ENCODE measurements at regions not wholly inside any gene's neighbourhood (a gene's known extent, or its start where the extent isn't known, plus 50 kb on each side); places are given as distances from the start of the nearest gene placed in this dataset.

DNA sequence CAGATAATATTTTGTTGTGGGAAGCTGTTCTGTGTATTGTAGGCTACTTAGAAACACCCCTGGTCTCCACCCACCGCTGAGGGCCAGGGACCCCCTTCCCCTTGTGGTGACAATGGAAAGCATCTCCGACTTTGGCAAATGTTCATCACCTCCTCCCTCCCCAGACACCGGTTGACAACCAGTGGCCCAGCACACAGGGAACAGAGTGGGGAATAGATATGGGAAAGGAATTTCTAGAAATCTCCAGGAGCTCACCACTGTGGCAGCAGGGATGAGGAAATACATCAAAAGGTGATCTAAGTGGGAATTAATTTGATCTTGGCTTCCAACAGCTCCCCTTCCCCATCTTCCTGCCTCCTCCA, 257.3 kb upstream of the FOXQ1 start:
- DNase-seq = no peak

DNA sequence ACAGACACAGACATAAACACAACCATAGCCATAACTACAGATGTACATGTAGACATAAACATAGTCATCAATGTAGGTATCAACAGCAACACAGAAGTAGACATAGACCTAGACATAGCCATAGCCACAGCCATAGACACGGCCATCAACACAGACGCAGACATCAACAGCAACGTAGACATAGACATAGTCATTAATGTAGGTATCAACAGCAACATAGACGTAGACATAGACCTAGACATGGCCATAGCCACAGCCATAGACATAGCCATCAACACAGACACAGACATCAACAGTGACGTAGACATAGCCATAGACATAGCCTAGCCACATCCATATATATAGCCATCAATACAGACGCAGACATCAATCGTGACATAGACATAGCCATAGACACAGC, 258.3 kb upstream of the FOXQ1 start:
- DNase-seq = no peak

DNA sequence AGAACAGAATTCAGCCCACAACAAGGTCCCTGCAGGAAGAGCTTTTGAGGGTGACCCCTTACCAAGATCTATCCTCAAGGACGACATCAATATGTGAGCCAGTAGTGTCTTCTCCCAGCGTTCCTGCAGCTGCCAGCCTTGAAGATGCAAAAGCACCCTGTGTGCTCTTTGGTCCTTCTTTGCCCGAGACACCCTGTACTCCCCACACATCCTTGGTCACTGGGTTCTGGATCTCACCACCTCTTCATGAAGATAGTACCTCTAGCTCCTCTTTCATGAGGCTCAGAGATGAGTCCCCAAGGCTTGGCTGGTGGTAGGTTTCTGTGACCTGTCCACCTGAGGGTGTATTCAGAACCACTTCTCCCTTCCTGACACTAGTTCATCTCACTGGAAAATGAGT, 259.6 kb upstream of the FOXQ1 start:
- no peak for DNase-seq

DNA sequence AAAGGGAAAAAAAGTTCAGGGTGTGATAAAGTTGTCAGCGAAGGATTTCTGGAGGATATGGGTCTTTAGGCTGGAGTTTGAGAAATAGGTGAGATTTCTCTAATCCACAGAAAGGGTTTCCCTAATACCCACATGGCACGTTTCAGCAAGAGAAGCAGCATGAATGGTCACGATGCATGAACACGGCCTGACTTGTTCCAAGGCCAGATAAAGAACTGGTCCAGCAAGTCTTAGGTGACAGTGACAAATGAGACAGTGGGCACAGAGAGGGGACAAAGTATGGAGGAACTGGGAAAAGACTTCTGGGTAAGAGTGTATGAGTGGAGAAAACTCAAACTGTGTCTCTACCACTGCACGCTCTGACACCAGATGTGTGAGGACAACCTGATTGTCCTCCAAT, 262.0 kb upstream of the FOXQ1 start:
- no peak for DNase-seq

DNA sequence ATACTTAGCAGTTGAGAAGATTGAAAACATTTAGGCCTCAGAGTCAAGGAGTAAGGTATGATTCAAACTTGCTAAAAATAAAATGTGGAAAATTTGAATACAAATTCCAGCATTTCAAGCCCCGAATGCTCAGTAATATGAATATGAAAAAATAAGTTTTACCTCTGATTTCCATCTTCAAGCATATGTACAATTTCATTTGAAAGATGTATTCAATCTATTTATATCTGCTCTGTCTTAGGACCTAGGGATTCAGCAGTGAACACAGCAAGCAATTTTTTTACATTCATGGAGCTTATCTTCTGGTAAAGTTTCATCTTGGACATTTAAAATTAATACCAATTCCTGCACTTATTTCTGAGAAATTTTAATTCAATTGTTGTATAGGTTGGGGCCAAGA, 262.7 kb upstream of the FOXQ1 start:
- DNase-seq = no peak

DNA sequence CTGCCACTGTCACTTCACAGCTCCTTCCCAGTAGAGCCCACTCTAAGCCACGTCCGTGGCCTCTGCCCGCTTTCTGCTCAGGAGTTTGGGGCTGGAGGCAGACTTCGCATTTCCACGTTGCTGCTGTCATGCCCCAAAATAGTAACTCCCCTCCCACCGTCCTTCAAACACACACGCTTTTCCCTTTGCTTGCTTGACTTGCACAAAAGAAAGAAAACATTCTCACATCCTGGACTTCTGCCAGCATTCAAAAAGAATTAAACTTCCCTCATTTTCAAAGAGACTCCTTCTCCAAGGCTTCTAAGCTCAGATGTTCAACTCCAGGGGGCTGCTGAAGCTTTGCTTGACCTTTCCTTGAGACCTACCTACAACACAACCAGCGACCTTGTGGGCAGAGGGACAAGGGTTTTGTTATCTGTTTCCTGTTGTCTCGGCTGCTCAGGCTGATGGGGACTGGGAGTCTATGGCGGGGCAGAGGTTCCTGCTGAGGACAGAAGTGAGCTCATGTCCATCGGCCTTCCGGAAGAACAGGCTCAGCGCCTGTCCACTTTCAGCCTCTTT, 263.8 kb upstream of the FOXQ1 start:
- DNase-seq = no peak

DNA sequence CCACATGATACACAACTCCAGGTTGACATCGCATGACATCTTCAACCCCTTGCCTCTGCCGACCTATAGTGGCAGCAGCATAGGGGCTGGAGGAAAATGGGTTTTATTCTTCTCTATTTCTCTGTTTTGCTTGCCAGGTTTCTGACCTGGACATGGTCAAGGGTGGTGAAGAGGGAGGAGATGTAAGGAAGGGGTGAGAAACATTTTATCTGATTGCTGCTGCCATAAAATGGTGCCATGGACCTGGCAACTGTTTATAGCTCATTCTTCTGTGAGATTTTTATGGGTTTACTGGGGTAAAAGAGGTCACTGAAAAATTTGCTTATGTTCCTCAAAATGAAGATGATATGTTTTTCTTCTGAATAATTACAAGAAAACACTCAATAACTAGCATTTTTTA, 266.7 kb upstream of the FOXQ1 start:
- no peak for DNase-seq

DNA sequence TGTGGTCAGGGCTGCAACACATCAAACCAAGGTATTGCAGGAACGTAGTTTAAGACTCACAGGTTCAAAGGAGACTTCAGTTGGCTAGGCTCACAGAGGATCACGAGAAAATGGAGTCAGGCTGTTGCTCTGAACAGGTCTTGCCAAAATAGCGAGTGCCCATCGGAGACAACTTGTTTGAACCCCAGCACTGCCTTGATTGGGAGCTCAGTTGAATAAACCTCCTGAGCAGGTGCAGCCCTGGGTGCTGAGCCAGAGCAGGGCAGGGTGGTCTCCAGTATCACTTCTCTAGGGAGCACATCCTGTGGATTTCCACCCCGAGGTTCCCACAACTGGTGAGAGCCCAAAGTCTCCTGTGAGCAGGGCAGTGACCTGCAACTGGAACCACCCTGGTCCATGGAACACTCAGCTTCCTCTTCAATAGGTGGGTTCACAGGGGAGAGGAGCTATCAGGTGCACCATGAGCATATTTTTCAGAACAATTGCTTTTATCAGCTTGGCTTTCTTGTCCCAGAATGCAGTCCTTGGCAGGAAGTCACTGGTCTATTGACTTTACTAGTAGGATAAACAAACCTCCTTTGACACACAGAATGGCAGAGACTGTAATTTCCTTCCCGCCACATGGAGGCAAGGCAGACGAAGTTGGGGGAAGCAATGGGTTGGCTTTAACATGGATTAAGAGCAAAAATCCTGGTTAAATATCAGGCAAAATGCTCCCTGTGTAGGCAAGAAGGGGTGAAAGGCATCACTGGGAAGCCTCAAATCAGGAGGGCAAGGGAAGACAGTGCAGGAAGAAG, 267.7 kb upstream of the FOXQ1 start:
- DNase-seq = no peak

DNA sequence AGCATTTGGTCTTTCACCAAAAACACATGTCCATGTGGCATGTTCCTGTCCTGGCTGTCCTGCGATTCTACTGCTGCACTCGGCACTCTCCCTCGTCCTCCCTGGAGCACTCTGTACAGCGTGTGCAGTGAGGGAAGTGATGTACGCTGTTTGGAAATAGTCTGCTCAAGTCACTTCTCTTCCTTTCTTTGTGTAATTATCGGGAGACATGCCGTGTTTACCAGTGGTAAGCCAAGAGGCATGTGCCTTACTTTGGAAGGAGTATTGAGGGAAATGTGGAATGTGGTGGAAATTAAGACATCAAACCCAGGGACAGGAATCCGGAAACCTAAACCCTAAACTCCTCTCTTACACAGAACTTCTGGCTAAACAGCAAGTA, 268.5 kb upstream of the FOXQ1 start:
- DNase-seq = no peak

DNA sequence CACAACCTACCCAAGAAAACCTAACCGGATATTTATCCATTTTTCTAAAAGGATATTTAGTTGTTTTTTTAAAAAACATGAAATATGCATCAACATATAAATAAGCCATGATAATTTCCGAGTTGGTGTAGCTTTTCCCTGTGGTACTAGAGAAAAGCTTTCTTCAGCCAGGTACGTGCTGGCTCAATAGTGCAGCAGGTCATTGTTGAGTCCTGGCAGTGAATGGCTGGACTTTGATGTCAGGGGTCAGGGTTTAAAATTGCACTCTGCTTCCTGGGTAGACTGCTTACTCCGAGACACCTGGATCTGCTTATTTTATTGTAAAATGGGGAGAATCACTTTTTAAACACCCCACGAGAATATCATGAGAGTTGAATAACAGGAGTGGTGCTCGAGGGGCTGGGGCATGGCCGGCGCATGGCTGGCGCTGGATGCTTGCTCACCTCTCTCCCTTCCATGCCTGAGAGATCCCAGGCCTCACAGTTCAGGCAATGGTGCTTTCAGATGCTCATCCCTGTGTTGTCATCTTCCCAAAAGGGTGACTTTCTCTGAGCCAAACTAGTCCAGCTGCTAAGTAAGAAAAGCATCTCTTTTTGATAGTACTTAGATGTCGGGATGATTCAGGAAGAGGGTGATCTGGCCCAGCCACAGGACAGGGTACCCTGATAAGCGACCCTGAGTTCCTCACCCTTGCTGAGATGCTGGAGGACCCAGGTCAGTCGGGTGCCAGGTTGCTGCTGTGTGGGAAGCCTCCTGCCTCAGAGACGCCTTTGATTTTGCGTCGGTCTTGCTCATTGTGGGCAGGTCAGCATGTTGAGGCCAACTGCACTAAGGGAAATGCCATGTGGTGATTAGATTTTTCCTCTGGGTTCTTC, 269.1 kb upstream of the FOXQ1 start:
- no peak for DNase-seq

DNA sequence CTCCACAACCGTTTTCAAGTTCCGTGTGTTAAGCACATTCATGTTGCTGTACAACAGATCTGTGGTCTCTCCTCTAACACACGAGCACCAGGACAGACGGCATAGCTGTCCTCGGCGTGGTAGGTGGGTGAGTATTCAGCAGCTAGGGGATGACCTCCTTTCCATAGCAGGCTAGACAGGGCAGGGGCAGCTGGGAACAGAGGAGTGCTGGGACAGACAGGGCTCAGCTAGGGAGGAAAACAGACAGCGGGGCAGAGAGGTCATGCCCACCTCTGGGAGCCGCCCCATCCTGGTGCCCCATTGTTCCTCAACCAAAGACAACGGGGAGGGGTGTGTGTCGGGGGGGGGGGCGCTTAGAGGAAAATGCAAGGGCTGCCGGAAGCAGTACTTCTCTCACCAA, 271.5 kb upstream of the FOXQ1 start:
- DNase-seq = no peak

DNA sequence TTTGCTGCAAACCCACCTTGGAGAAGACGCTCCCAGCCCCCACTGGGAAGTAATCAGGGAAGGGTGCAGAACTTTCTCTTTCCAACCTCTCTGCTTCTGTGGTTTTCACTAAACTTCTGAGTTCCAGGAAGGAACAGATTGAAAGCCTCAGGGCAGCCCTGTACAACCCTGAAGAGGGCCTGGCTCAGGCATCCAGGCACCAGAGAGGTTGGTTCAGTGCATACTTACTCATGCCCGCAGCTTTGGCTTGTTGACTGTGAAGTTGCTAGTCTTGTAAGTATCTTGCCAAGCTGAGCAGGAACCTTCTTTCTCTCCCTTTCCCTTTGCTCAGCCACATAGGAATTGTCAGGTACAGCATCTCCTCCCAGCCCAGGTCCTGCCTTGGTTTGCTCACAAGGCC, 272.2 kb upstream of the FOXQ1 start:
- no peak for DNase-seq

DNA sequence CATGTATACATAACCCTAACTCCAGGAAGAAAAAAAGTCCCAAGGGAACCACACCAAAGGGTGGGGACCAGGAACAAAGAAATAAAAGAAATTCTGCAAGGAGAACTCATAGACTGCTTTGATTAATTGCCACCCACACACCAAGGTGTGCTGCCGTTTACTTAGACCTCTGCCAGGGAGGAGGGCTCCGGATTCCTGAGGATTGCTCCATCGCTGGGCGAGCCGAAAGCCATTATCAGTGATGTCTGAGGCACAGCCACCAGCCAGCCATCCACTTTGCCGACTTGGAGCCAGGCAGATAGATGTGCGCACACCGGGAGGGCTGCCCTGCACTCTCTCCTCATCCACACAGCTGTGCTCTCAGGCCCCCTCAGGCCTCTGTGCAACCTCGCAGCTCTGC, 272.7 kb upstream of the FOXQ1 start:
- DNase-seq = no peak

DNA sequence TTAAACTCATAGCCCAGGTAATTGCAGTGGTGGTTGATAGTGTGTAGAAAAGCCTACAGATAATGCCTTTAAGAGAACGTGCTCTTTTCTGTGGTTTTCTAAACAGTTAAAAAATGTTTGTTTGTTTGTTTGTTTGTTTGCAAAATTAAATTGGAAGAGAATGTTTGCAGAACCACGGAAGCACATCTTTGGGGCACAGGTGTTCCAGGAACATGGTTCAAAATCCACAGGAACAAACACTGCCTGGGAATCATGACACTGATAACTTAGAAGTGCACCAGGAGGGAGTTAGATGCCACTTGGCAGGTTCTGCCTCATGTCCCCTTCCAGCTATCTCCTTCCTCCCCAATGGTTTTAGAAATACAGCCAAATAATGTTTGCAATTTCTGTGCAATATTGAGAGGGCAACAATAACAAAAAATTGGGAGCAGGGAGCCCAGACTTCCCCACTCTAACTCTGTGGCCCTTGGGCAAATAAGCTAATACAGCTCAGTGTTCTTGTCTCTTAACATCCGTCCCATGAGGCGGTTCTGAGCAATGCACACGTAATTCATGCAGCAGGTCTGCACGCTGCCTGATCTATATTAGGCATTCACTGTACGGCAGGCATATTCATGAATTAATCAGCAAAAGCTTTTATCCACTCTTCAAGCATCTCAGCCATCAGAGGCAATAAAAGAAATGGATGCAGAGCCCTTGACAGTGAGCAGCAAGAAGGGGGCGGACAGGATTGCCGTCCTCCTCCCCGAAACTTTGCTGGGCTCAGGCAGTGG, 274.3 kb upstream of the FOXQ1 start:
- DNase-seq = no peak

DNA sequence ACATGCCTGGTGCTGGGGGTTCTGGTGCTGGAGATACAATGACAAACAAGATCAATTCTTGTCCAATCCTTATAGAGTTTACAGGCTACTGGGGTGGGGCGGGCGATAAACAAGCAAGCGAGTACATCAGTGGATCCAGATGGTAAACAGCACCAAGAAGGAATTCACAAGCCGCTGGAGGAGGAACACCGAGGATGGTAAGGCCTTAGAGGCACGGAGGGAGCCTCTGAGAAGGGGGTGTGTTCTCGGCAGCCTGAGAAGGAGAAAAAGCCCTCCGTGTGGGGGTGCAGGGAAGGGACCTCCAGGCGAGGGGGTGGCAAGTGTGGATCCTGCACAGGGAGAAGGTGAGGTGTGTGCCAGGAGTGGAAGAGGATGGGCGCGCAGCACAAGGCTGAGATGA, 276.5 kb upstream of the FOXQ1 start:
- DNase-seq = no peak

DNA sequence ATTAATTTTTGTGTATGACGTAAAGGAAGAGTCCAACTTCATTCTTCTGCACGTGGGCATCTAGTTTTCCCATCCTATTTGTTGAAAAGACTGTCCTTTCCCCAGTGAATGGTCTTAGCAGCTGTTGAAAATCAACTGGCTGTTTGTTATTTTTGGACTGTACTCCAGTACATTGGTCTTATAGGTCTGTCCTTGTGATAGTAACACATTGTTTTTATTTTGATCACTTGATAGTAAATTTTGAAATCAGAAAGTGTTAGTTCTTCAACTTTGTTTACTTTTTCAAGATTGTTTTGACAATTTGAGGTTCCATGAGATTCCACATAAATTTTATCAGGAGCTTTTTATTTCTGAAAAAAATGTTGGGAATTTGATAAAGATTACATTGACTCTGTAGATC, 280.2 kb upstream of the FOXQ1 start:
- DNase-seq = no peak

DNA sequence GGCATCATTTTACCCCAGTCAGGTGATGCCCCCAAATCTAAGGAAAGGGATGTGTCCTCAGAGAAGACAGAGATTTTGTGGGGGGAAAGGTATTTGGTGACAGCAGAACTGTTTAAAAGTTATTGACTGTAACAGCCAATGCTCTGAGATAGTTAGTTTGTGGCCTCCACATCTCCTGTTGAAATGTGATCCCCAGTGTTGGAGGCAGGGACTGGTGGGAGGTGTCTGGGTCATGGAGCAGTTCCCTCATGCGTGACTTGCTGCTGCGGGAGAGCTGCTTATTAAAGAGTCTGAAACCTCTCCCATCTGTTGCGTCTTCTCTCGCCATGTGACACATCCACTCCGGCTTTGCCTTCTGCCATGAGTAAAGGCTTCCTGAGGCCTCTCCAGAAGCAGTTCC, 282.8 kb upstream of the FOXQ1 start:
- DNase-seq = no peak

DNA sequence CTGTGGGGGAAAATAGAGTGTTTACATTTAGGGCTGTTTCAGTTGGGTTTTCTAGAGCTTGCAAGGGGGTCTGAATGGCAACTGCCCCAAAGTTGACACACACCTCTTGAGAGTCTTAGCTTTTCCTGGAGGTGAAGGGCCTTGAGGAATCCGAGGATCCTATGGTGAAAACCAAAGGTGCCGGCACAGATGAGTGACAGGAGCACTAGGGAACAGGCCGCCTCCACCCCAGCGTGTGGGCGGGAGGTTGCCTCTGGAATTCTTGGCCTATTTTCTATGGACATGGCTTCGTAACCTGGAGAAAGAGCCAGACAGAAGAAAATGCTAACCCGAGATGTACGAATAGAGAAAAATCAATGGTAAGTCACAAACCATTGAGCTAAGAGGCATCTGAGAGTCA, 283.2 kb upstream of the FOXQ1 start:
- no peak for DNase-seq

DNA sequence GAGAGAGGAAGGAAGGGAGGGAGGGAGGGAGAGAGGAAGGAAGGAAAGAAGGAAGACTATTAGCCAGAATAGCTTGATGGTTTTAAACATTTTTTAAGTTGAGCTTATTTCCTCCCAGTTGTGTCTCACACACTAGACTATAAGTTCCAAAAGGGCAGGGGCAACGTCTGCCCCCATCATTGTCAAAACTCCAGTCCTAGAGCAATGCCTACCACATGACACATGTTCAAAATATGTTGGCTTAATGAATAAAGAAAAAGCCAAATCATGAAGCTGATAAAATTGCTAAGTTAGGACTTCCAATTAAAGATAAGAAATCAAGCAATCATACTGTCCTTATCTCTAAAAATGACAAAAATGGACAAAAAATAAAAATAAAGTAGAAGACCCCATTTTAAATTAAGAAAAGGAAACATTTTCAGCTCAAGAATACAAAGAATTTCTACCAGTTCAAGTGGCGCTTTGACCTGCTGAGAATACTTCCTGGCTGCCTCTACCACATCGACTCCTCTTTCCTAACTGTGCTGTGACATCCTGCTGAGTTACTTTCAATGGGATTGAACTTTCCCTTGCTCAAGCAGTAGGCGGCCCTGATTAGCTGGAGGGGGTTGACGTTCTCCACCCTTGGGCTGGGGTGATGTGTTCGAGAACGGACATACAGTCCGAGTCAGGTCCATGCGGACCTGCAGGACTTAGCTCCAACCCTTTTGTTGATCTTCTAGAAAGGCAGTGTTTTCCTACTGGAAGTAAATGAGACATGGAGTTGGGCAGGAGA, 283.9 kb upstream of the FOXQ1 start:
- no peak for DNase-seq

DNA sequence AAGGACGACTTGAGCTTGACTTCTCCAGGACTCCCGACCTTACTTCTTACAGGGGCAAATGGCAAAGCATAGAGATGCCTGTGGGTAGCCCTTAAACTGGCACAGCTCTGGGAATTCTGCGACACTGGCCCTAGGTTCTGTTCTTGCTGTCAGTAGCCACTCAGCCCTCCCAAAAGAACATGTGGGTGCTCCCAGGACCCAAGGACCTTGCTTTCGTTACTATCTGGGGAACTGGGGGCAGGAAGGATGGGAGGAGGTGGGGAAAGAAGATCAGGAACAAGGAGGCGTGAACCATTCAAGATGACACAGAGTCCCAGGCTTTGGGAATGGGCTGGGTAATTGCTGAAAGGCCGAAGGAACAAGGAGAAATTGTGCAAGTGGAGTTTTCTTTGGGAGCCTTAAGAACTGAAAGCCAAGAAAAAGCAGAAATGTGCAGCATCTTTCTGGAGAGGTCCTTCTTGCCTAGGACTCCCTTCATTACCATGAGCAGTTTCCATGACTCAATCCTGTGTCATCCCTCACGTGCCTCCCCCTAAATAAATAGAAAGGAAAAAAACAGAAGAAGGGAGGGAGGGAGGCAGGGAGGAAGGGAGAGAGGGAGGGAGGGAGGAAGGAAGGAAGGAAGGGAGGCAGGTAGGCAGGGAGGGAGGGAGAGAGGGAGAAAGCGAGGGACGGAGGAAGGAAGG, 284.6 kb upstream of the FOXQ1 start:
- no peak for DNase-seq

DNA sequence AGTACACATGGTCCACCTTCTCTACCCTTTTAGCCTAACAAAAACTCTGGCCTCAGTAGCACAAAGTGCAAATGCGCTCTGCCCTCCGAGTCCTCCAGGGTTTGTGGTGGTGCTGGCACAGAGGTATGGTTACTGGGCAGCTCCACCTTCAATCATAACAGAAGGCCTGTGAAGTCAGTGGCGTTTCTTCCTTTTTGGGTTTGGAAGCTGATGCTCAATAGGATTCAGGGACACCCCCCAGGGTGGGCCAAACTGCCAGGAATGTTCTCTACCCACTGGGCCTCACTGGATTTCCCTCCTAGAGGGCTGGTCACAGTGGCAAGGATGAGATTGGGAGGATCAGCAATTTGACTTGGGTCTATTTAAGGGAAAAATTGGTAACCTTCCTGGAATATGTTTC, 286.1 kb upstream of the FOXQ1 start:
- no peak for DNase-seq

DNA sequence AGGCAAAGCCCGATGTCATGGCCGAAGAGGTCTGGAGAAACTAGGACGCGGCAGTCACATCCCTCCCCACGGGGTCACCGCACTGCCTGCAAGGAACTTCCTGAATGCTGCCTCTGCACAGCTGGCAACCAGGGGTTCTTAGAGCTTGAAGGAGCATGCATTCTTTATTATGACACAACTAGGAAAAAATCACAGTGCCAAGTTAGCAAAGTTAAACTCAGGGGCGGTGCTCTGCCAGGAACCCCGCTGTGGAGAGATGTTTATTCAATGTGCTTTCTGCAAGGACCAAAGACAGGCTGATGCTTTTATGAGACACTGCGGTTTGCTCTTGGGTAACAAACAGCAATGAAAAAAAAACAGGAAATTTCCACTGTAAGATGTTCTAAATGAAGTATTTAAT, 287.3 kb upstream of the FOXQ1 start:
- DNase-seq = no peak

Measured in stimulated activated CD4-positive, alpha-beta T cell treated with anti-CD3 and anti-CD28 coated beads, Interleukin-15, amount 100 ng/mL, for 24 hours (primary cell).